CD4-positive, alpha-beta T cell treated with Interleukin-17A for 1 hour (primary cell): ENCODE measurements at regions not wholly inside any gene's neighbourhood (a gene's known extent, or its start where the extent isn't known, plus 50 kb on each side); places are given as distances from the start of the nearest gene placed in this dataset.

Experiments
- DNase-seq: peaks from one replicate; pipeline ENCODE4 v3.0.0-alpha.2; 2020

DNA sequence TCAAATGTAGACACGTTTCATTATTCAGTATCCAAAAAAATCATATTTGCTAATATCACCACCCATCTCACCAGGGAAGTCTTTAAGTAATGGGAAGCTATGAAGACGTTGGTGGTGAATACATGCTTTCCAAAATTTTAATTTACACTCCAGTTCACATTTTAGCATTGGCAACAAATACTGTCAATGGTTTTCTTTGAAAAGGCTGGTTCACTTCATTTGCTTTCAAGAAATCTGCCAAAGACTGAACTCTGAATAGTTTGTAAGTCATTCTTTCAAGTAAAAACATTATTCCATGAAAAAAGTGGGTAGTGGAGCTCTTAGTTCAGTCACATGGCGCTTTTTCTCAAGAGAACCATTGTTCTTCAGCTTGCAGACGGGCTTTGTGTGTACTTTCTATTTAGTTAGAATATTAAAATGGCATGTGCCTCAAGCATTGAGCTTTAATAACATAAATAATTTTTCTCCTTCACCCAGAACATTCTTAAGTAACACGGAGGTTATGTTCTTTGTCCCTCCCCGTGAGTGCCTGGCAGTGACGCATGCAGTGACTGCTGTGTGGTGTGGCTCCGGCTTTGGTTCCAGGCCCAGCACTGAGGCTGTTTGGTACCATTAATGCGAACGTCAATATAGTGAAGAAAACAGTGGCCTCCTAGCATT, 300.0 kb upstream of the HDAC4 start:
- DNase-seq: no peak

DNA sequence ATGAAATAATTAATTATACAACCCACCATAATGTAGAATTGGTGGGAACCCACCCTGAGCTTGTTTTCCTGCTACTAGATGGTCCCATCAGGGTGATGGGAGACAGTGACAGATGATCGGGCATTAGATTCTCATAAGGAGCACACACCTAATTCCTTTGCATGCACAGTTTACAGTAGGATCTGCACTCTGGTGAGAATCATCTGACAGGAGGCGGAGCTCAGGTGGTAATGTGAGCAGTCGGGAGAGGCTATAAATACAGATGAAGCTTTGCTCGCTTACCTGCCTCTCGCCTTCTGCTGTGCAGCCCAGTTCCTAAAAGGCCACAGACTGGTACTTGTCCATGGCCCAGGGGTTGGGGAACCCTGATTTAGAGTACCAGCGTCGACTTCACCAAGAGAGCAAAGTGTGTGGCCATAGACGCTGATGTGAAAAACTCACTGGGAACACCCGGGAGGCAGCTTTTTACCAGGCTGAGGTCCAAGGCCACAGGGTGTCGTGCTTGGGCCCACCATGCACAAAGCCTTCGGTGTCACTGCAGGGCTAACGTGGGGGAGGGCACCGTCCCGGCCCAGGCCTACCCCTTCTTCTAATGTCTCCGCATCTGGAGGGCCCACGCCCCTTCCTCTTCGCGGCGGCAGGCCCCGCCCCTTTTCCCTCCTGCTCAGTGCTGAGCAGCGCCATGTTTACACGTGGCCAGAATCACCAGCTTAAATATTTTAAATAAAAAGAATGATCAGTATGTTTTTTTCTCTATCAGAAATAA, 296.8 kb upstream of the HDAC4 start:
- no peak for DNase-seq

DNA sequence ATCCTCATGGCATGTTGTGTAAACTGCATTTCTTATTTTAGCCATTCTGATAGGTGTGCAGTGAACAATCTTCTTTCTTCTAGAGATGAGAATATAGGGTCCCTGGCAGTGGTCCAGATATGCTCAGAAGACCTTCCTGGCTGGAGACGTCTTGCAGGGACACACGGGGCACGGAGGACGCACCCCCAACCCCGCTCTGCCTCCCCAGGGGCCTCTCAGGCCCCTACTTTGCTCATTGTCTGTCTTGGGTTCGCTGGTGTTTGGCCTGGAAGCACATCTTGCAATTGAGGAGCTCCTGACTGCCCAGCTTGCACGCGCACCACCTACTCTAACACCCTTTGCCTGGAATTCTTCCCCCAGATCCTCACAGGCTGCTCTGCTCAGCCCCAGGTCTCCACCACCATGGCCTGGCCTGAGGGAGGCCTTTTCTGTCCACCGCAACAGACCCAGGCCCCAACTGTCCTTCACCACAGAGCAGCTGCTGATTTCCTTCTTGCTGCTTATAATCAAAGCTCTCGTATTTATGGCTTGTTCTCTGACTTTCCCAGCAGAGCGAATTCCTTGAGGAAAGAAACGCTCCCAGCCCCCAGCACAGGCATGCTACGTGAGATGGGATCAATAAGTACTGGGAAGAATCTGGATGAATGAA, 295.9 kb upstream of the HDAC4 start:
- no peak for DNase-seq

DNA sequence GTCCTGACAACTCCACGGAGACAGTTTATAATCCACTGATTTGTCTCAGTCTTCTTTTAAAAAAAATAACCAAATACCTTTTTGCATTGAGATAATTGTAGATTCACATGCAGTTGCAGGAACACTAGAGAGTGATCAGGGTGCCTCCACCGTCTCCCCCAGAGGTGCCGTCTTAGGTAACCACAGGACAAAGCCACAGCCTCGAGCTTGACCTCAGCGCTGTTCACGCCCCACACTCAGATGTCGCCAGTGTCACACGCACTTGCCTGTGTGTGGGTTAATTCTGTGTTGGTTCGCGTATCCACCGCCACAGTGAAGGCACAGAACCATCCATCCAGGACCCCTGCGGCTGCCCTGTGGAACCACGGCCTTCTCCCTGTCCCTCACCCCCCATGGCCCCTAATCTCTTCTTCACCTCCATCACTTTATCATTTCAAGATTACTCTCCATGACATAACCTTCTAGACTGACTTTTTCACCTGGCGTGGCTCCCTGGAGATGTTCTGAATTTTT, 295.0 kb upstream of the HDAC4 start:
- no peak for DNase-seq

- DNase-seq: no peak
These were observed 294.4 kb upstream of the HDAC4 start for GRCh38 chr2:239695106-239695727.

GRCh38 chr2:239694487-239694886, 293.7 kb upstream of the HDAC4 start:
- no peak for DNase-seq

DNA sequence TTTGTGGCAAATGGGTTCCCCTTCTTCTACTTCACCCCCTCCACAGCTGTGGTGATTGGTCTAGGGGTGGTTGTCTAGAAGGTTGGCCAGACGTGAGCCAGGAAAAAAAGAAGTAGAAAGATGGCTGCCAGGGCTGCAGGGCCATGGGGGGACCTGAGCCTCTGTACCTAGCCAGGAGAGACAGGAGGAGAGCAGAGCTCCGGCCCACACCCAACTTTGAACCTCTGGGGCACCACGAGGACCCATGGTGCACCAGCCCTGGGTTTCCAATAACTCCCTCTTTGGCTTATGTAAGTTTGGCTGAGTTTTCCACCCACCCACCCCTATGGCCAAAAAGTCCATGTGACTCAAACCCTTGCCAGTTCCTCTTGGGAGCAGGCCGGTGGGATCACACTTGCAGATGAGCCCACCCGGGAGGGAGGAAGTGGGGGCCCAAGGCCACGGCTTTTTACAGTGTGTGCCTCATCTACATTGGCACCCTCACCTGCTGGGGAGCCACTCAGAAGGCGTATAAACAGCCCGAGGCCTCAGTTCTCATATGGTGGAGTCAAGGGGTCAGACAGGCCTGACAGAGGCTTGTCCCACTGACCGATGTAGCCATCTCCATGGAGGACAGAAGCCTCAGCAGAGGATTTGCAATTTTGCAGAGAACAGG, 293.1 kb upstream of the HDAC4 start:
- DNase-seq: no peak

GRCh38 chr2:239693330-239693729, 292.5 kb upstream of the HDAC4 start:
- no peak for DNase-seq

- no peak for DNase-seq
These were observed 292.1 kb upstream of the HDAC4 start for GRCh38 chr2:239692919-239693318.

DNA sequence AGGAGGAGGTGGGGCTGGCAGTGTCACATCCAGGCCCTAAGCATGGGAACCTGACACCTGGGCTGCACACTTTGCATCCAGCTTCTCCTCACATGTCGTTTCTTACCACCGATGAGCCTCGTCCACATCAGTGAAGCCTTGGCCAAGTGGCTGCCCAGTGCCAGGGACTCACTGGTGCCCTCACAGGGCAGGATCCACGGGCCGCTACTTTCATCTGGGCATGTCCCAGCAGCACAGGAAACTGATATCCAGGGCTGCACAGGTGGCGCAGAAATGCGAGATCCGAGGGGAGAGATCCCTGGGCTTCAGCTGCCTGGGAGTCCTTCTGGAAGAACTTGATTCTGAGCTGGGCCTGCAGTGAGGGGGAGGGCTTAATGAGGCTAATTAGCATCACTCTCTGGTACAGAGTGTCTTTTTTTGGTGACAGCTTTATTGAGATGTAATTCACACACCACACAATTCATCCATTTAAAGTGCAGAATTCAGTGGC, 291.6 kb upstream of the HDAC4 start:
- DNase-seq: no peak

- DNase-seq: no peak
These were observed 290.9 kb upstream of the HDAC4 start for GRCh38 chr2:239691720-239692119.

DNA sequence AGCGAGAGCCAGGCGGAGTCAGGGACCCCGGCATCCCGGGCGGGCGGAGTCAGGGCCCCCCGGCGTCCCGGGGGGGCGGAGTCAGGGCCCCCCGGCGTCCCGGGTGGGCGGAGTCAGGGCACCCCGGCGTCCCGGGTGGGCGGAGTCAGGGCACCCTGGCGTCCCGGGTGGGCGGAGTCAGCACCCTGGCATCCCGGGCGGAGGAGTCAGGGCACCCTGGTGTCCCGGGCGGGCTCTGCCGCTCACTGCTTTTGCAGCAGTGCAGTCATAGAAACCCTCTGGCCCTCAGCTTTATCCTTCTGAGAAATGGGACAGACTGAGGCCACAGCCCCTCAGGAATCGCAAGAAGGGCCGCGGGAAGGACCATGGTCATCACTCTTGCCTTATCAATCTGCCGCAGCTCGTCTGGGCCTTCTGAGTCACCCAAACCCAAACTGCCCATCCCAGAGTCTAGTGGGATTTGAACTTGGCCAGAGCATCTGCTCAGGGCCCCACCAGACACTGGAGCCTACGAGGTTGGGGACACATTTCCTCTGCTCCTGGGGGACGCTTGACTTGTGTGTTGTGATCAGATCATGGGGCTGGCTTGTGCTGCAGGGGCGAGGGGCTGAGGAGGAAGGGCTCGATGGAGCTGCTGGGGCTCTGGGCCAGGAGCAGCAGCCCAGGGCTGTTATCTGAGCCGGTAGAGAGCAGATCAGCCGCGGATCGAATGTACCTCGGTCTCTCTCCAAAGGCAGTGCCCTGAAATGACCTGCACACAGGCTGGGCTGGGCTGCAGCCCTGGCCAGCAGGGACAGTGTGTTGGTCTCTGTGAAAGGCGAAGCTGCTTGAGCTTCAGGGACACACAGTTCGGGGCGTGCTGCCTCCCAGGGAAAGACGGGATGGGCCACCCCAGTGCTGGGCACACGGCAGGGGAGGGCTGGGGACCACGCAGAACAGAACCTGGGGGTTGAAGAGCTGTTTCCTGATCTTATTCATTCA, 290.1 kb upstream of the HDAC4 start:
- DNase-seq: no peak

DNA sequence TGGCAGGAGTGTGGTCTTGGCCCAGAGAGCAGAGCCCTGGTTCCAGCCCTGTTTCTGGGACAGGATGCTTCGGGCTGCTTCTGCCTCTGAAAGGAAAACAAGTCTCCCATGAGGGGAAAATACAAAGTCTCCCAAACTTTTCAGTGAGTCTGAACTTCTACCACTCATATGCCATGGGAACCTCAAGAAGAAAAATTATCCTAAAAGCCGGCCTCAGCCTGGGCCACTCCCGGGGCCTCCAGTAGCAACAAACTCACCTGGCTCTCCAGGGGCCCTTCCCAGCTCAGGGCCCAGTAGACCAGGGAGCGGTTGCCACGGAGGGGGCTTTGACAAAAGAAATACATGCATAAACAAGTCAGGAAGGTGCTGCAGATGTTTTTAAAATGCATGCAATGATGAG, 289.2 kb upstream of the HDAC4 start:
- DNase-seq: no peak

DNA sequence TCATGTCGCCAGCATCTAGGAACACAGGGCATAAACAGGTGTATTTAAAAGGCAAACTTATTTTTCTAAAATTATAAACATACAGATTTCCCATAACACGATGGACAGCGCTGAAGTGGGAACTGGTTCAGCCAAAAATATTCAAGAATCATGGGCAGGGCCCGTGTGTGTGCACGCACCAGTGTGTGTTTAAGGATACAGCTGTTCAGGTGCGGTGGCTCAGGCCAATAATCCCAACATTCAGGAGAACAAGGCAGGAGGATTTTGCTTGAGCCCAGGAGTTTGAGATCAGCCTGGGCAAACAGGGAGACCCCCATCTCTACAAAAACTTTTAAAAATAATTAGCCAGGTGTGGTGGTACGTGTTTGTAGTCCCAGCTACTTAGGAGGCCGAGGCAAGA, 288.6 kb upstream of the HDAC4 start:
- no peak for DNase-seq

GRCh38 chr2:239688840-239689239, 288.0 kb upstream of the HDAC4 start:
- no peak for DNase-seq

DNA sequence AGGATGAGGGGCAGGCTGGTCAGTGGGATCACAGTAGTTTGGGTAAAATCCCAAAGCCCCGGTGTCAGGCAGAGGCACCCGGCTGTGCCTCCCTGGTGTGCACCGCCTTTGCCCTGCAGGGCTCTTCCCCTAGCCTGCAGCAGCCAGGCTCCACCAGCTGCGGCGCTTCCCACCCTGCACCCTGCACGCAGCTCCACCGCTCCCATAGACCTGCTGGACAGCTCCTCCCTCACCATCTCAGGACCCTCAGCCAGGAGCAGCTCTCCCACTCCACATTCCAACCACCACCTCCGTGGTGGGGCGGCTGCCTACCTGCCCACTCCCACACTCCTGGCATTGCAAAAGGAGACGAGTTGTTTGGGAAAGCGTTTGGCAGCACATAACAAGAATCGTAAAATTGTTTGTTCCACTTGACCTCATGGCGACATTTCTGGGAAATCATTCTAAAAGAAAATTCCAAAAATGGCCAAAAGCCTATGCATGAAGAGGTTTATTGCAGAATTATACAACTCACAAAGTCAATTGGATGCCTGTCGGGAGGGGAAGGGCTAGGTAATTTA, 287.4 kb upstream of the HDAC4 start:
- no peak for DNase-seq

- DNase-seq: no peak
These were observed 286.6 kb upstream of the HDAC4 start for GRCh38 chr2:239687441-239687840.

DNA sequence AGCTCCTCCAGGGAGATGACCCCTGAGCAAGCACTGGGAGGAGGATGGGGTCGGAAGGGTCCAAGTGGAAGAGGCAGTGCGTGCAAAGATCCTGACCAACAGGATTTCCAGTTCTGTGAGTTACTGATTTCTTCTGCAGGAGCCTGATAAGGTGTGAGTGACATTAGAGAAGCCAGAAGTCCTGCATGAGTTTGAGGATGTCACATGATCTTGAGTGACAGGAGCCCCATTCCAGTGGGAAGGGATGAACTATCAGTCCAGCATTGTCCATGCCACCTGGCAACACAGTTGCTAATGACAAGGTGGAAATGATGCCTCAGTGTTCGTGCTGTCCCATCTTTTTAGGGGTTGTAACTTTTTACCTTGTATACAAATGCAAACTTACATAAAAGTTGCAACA, 285.1 kb upstream of the HDAC4 start:
- DNase-seq: no peak

DNA sequence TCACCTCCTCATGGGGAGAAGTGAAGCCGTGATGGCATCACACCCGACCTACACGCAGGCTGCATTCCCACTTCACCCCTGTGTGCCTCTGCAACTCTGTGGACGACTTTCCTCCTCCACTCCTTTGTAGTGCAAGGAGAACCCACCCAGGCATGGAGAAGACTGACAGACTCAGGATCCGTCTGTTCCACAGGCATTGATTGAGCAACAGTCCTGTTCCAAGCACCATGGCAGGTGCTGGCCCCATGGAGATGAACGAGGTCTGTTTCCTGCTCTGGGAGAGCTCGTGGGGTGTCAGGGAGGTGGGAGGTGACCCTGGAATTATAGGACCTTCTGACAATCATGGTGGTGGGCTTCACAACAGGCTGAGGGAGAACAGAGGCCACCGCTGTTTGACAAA, 284.7 kb upstream of the HDAC4 start:
- no peak for DNase-seq

GRCh38 chr2:239684996-239685395, 284.2 kb upstream of the HDAC4 start:
- DNase-seq: no peak

- no peak for DNase-seq
These were observed 283.5 kb upstream of the HDAC4 start for GRCh38 chr2:239684271-239684810.
